ENCODE measurements at regions not wholly inside any gene's neighbourhood (a gene's known extent, or its start where the extent isn't known, plus 50 kb on each side); places are given as distances from the start of the nearest gene placed in this dataset.

- FAIRE-seq = no peak
- H3K36me3 ChIP-seq (ENCODE audit: control insufficient read depth, insufficient read depth, low read length) = no peaks in the 10 kb centered on the region
- no peak for TF ChIP-seq CTCF (IDR thresholded peaks at IDR 0.05; ENCODE audit: insufficient read depth, low read length, severe bottlenecking)
- H3K27me3 ChIP-seq (ENCODE audit: control insufficient read depth, insufficient read depth, low read length) = no peaks in the 10 kb centered on the region
- DNase-seq (ENCODE audit: low read depth) = no peak
- H3K4me3 ChIP-seq (ENCODE audit: low read depth, low read length) = no peak overlapping the region
Observed at GRCh38 chr10:129102906-129103693, 363.9 kb upstream of the MGMT start.

- DNase-seq (ENCODE audit: low read depth) (peak; percentile 3), FAIRE-seq (no peak)
Observed at GRCh38 chr10:129104266-129105045, 362.6 kb upstream of the MGMT start.

GRCh38 chr10:129105266-129105665 lies 361.8 kb upstream of the MGMT start:
- H3K27me3 ChIP-seq (ENCODE audit: control insufficient read depth, insufficient read depth, low read length) = no peaks in the 10 kb centered on the region
- DNase-seq (ENCODE audit: low read depth) = no peak
- TF ChIP-seq CTCF (IDR thresholded peaks at IDR 0.05; ENCODE audit: insufficient read depth, low read length, severe bottlenecking) = no peak
- no peak for FAIRE-seq
- no peak overlapping the region for H3K4me3 ChIP-seq (ENCODE audit: low read depth, low read length)
- H3K36me3 ChIP-seq (ENCODE audit: control insufficient read depth, insufficient read depth, low read length) = no peaks in the 10 kb centered on the region

More at GRCh38 chr10:129104266-129105045, 362.6 kb upstream of the MGMT start:
- no peak for TF ChIP-seq CTCF (IDR thresholded peaks at IDR 0.05; ENCODE audit: insufficient read depth, low read length, severe bottlenecking)
- Histone ChIP-seq H3K36me3 (ENCODE audit: control insufficient read depth, insufficient read depth, low read length) (no peaks in the 10 kb centered on the region), H3K27me3 (ENCODE audit: control insufficient read depth, insufficient read depth, low read length) (no peaks in the 10 kb centered on the region), H3K4me3 (ENCODE audit: low read depth, low read length) (no peak overlapping the region)

GRCh38 chr10:129106314-129106713 lies 360.7 kb upstream of the MGMT start:
- no peak for TF ChIP-seq CTCF (IDR thresholded peaks at IDR 0.05; ENCODE audit: insufficient read depth, low read length, severe bottlenecking)
- Histone ChIP-seq H3K27me3 (ENCODE audit: control insufficient read depth, insufficient read depth, low read length) (no peaks in the 10 kb centered on the region), H3K4me3 (ENCODE audit: low read depth, low read length) (no peak overlapping the region), H3K36me3 (ENCODE audit: control insufficient read depth, insufficient read depth, low read length) (no peaks in the 10 kb centered on the region)
- FAIRE-seq (no peak), DNase-seq (ENCODE audit: low read depth) (no peak)

GRCh38 chr10:129107525-129107924 lies 359.5 kb upstream of the MGMT start:
- FAIRE-seq (no peak), DNase-seq (ENCODE audit: low read depth) (no peak)
- H3K4me3 ChIP-seq (ENCODE audit: low read depth, low read length) = no peak overlapping the region
- H3K27me3 ChIP-seq (ENCODE audit: control insufficient read depth, insufficient read depth, low read length) = no peaks in the 10 kb centered on the region
- TF ChIP-seq CTCF (IDR thresholded peaks at IDR 0.05; ENCODE audit: insufficient read depth, low read length, severe bottlenecking) = no peak
- no peaks in the 10 kb centered on the region for H3K36me3 ChIP-seq (ENCODE audit: control insufficient read depth, insufficient read depth, low read length)

Measured in bronchial epithelial cell (primary cell).